HepG2 (cell line): ENCODE measurements at regions not wholly inside any gene's neighbourhood (a gene's known extent, or its start where the extent isn't known, plus 50 kb on each side); places are given as distances from the start of the nearest gene placed in this dataset.

Source experiments
- ATAC-seq: fragments of 200-7000 bp; cut with Tn5 transposase; 3 replicates; pipeline ENCODE4 v1.9.1; 2020; ENCODE audit warnings: mild to moderate bottlenecking, moderate library complexity
- BruUV-seq: library from RNA; stranded (reverse); fragments of 400-500 nt; replicated peaks from 2 replicates; lab custom pipeline; 2021; lab: Mats Ljungman, UMichigan
- CTCF ChIA-PET: fragments of 300-600 bp; formaldehyde crosslinking; extraction: SDS; loops from one replicate; lab custom pipeline; 2021; ENCODE audit warnings: low total read pairs, inconsistent platforms, low intra/inter-chr PET ratio; lab: Yijun Ruan, JAX
- POLR2A ChIA-PET: fragments of 350-600 bp; sonication (Branson Sonifier 250); formaldehyde crosslinking; loops from one replicate; lab custom pipeline; 2020; ENCODE audit warnings: antibody characterized with exemption, inconsistent platforms; lab: Yijun Ruan, JAX
- DNase-seq: peaks from one replicate; pipeline ENCODE4 v3.0.0-alpha.2; 2015; ENCODE audit warnings: low spot score
- FAIRE-seq: peaks from 3 replicates; lab custom pipeline; 2011; peaks lifted over from hg19 to GRCh38; lab: Jason Lieb, UNC
- H2AFZ ChIP-seq: one replicate; pipeline ENCODE4 v1.6.1; 2011; ENCODE audit warnings: low read length, inconsistent platforms
- H3K27ac ChIP-seq: fragments of 300-600 bp; 3 replicates; pipeline ENCODE4 v1.8.0; 2011; ENCODE audit warnings: mixed run types, mild to moderate bottlenecking, mixed read lengths, low read length, inconsistent platforms; ENCODE audit not compliant: insufficient read depth; ENCODE audit errors: extremely low read length
- H3K27me3 ChIP-seq, 2 experiments: fragments of 200-600 bp in 1 of 2; 2 replicates in 1 of 2; 3 replicates in 1 of 2; pipeline versions ENCODE4 v1.6.0 to v1.8.0; 2011; ENCODE audit warnings: low read length in 2 of 2, mild to moderate bottlenecking in 2 of 2, moderate library complexity in 2 of 2, inconsistent platforms in 1 of 2; ENCODE audit not compliant: insufficient read depth in 2 of 2, control insufficient read depth in 1 of 2
- H3K36me3 ChIP-seq, 2 experiments: fragments of 200-600 bp in 1 of 2; replicated peaks in 1 of 2; 2 replicates in 1 of 2; 3 replicates in 1 of 2; pipeline versions ENCODE4 v1.5.1 to v1.8.0; 2011; ENCODE audit warnings: low read length in 2 of 2, inconsistent platforms in 1 of 2; ENCODE audit not compliant: insufficient read depth in 2 of 2, control insufficient read depth in 1 of 2
- H3K4me1 ChIP-seq: 2 replicates; pipeline ENCODE4 v1.5.1; 2012; ENCODE audit warnings: low read length, inconsistent platforms; ENCODE audit not compliant: insufficient read depth
- H3K4me2 ChIP-seq: 2 replicates; pipeline ENCODE4 v1.6.0; 2011; ENCODE audit warnings: low read depth, low read length, inconsistent platforms
- H3K4me3 ChIP-seq, 3 experiments: fragments of 200-600 bp in 1 of 3; sonication (generic), shearing (Covaris generic) in 1 of 3; replicated peaks in 1 of 3; 2 replicates each; pipeline ENCODE4 v1.5.1; 2011 to 2016; ENCODE audit warnings: low read length in 3 of 3, inconsistent platforms in 2 of 3, low read depth in 2 of 3, mild to moderate bottlenecking in 2 of 3, control low read depth in 1 of 3, mixed read lengths in 1 of 3; ENCODE audit not compliant: insufficient read depth in 1 of 3
- H3K79me2 ChIP-seq: one replicate; pipeline ENCODE4 v1.6.1; 2011; ENCODE audit warnings: low read length, inconsistent platforms; ENCODE audit not compliant: insufficient read depth
- H3K9ac ChIP-seq: 2 replicates; pipeline ENCODE4 v1.6.0; 2011; ENCODE audit warnings: mild to moderate bottlenecking, low read depth, low read length, inconsistent platforms; ENCODE audit not compliant: insufficient read depth
- H3K9me3 ChIP-seq: 2 replicates; pipeline ENCODE4 v1.5.1; 2012; ENCODE audit warnings: mild to moderate bottlenecking, low read length
- H4K20me1 ChIP-seq: 2 replicates; pipeline ENCODE4 v1.6.0; 2011; ENCODE audit warnings: inconsistent platforms, mild to moderate bottlenecking, low read length, moderate library complexity; ENCODE audit not compliant: insufficient read depth
- HOXA5 ChIP-seq: sonication (generic); formaldehyde crosslinking; IDR thresholded peaks from 2 replicates; pipeline ENCODE4 v1.4.0; 2020; ENCODE audit warnings: missing genetic modification reagents
- KAT7 ChIP-seq: IDR thresholded peaks from 2 replicates; pipeline ENCODE4 v1.6.1; 2018; ENCODE audit warnings: borderline replicate concordance, missing compliant biosample characterization
- KAT8 ChIP-seq: IDR thresholded peaks from 2 replicates; pipeline ENCODE4 v1.6.1; 2016; ENCODE audit warnings: missing genetic modification reagents, missing compliant biosample characterization
- LBX2 ChIP-seq: sonication (generic); formaldehyde crosslinking; IDR thresholded peaks from 2 replicates; pipeline ENCODE4 v1.5.0; 2020; ENCODE audit warnings: missing genetic modification reagents, mild to moderate bottlenecking, borderline replicate concordance
- MAFG ChIP-seq: sonication (generic); formaldehyde crosslinking; IDR thresholded peaks from 2 replicates; pipeline ENCODE4 v1.5.1; 2020; ENCODE audit warnings: mild to moderate bottlenecking, missing genetic modification reagents
- REST ChIP-seq, 2 experiments: IDR thresholded peaks; 2 replicates each; pipeline ENCODE4 v1.6.1; 2011 to 2012; ENCODE audit warnings: low read length in 2 of 2, borderline replicate concordance in 1 of 2, low read depth in 1 of 2, mild to moderate bottlenecking in 1 of 2, moderate library complexity in 1 of 2
- RFX1 ChIP-seq: fragments of 450-650 bp; IDR thresholded peaks from 2 replicates; pipeline ENCODE4 v1.6.1; 2017
- RFXANK ChIP-seq: IDR thresholded peaks from 2 replicates; pipeline ENCODE4 v1.6.1; 2016
- ZNF20 ChIP-seq: sonication (generic); formaldehyde crosslinking; IDR thresholded peaks from 2 replicates; pipeline ENCODE4 v1.4.0; 2020; ENCODE audit warnings: mild to moderate bottlenecking, moderate library complexity, missing genetic modification reagents
- ZNF547 ChIP-seq: sonication (generic); formaldehyde crosslinking; IDR thresholded peaks from 2 replicates; pipeline ENCODE4 v1.5.1; 2020; ENCODE audit warnings: mild to moderate bottlenecking, missing genetic modification reagents
- ZNF850 ChIP-seq: sonication (generic); formaldehyde crosslinking; conservative IDR thresholded peaks from 2 replicates; pipeline ENCODE4 v1.9.0; 2021; ENCODE audit warnings: mild to moderate bottlenecking, missing genetic modification reagents
- WGBS: methylation state at CpG from one replicate; pipeline ENCODE4 v1.1.6; 2017; ENCODE audit warnings: low lambda C conversion rate; 5-methylcytosine and 5-hydroxymethylcytosine counted together
- in situ Hi-C: cut with HindIII; loops from 2 replicates; pipeline ENCODE4 v1.10.0; 2017; ENCODE audit warnings: low pct_unique_long_range_greater_than_20kb; ENCODE audit not compliant: extremely low pct_ligation_motif_present
- intact Hi-C: fragments of 100-400 bp; cut with micrococcal nuclease; formaldehyde crosslinking; loops from one replicate; pipeline ENCODE4 v1.10.0; 2022; ENCODE audit not compliant: unreplicated experiment

DNA sequence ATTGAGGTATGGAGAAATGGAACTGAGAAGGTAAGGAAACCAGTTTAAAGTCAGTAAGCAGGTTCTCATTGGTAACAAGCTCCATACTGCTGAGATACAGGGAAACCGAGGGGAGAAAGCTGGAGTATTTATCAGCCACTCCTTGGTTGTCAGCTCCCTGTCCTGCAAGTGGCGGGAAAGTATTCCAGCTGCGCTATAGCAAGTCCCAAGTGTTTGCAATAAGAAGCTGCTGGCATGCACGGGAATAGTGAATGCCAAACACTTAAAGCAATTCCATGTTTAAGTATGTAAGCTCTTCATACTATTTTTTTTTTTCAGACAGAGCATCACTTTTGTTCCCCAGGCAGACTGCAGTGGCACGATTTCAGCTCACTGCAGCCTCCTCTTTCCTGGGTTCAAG lies 1601.1 kb downstream of the SUCLG1 start:
- TF ChIP-seq HOXA5 (CRISPR knock-in tag): no peak
- TF ChIP-seq RFXANK (CRISPR knock-in tag): no peak
- no peak for TF ChIP-seq KAT7
- no peak for TF ChIP-seq LBX2 (CRISPR knock-in tag)
- no peak for TF ChIP-seq MAFG (CRISPR knock-in tag)
- TF ChIP-seq REST (IDR thresholded peaks at IDR 0.05; ENCODE audit: borderline replicate concordance in 1 of 2, low read depth in 1 of 2, low read length in 2 of 2): no peak
- TF ChIP-seq ZNF547 (CRISPR knock-in tag): no peak
- TF ChIP-seq KAT8 (CRISPR knock-in tag): no peak
- no peak for TF ChIP-seq RFX1
- TF ChIP-seq ZNF850 (CRISPR knock-in tag): no peak
- no peak for TF ChIP-seq ZNF20 (CRISPR knock-in tag)
- FAIRE-seq (no peak), DNase-seq (no peak), ATAC-seq (no peak)
- ChIA-PET CTCF (no interaction called here), POLR2A (no interaction called here)
- intact Hi-C loops: no loop called here
- no TSS peak for BruUV-seq
- H3K4me3 ChIP-seq: no peak overlapping the region
- 4% methylated on average over 5 of the region's 5 CpGs for WGBS
- no peaks in the 10 kb centered on the region for H3K27me3 ChIP-seq
- H2AFZ ChIP-seq: no peak overlapping the region
- in situ Hi-C loops: no loop called here
- no peak overlapping the region for H3K27ac ChIP-seq
- no peaks in the 10 kb centered on the region for H3K79me2 ChIP-seq
- H3K4me2 ChIP-seq: no peak overlapping the region
- H4K20me1 ChIP-seq: no peaks in the 10 kb centered on the region
- no peaks in the 10 kb centered on the region for H3K36me3 ChIP-seq
- H3K4me1 ChIP-seq: no peaks in the 10 kb centered on the region
- H3K9ac ChIP-seq: no peak overlapping the region
- H3K9me3 ChIP-seq: peaks cover 7% of the 10 kb centered on the region
